Nephron progenitor cell (in vitro differentiated cells): ENCODE measurements at regions not wholly inside any gene's neighbourhood (a gene's known extent, or its start where the extent isn't known, plus 50 kb on each side); places are given as distances from the start of the nearest gene placed in this dataset.

ENCODE experiments used
- DNase-seq: peaks from one replicate; pipeline ENCODE4 v3.0.0; 2021
- H3K27ac Mint-ChIP-seq: 2 replicates; pipeline ENCODE4 v1.8.0; 2021; ENCODE audit warnings: mild to moderate bottlenecking, moderate library complexity, mixed read lengths
- H3K27me3 Mint-ChIP-seq: 2 replicates; pipeline ENCODE4 v1.8.0; 2021; ENCODE audit warnings: mild to moderate bottlenecking, low read depth, mixed read lengths; ENCODE audit not compliant: poor library complexity
- H3K36me3 Mint-ChIP-seq: 2 replicates; pipeline ENCODE4 v1.8.0; 2021; ENCODE audit warnings: low read depth, mixed read lengths
- H3K4me1 Mint-ChIP-seq: 2 replicates; pipeline ENCODE4 v1.8.0; 2021; ENCODE audit warnings: mixed read lengths
- H3K4me3 Mint-ChIP-seq: 2 replicates; pipeline ENCODE4 v1.8.0; 2021; ENCODE audit warnings: mild to moderate bottlenecking, moderate library complexity, mixed read lengths
- H3K9me3 Mint-ChIP-seq: 2 replicates; pipeline ENCODE4 v1.8.0; 2021; ENCODE audit warnings: mild to moderate bottlenecking, moderate library complexity, mixed read lengths
- TF ChIP-seq, protein P1 (sequence below): fragments of 200-600 bp; sonication (generic); IDR thresholded peaks from 2 replicates; pipeline ENCODE4 v1.5.0; 2021; ENCODE audit warnings: antibody characterized with exemption

DNA sequence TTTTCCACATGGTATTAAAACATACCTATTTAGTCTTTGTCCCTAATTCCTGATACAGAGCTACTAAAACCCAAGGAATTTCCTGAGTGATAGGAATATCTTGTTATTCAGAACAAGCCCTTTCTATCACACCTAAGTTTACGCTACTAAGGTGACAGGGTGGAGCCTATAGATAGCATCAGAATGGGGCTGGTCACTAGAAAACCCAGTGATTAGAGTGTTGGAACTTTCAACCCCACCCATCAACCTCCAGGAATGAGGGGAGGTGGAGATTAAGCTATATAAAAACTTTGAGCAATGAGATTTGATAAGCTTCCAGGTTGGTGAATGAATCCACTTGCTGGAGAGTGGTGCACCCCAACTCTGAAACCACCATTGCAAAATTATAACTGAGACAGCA lies 62.1 kb upstream of the RNU6-1 start:
- no peak for DNase-seq
- TF ChIP-seq, protein P1, sequence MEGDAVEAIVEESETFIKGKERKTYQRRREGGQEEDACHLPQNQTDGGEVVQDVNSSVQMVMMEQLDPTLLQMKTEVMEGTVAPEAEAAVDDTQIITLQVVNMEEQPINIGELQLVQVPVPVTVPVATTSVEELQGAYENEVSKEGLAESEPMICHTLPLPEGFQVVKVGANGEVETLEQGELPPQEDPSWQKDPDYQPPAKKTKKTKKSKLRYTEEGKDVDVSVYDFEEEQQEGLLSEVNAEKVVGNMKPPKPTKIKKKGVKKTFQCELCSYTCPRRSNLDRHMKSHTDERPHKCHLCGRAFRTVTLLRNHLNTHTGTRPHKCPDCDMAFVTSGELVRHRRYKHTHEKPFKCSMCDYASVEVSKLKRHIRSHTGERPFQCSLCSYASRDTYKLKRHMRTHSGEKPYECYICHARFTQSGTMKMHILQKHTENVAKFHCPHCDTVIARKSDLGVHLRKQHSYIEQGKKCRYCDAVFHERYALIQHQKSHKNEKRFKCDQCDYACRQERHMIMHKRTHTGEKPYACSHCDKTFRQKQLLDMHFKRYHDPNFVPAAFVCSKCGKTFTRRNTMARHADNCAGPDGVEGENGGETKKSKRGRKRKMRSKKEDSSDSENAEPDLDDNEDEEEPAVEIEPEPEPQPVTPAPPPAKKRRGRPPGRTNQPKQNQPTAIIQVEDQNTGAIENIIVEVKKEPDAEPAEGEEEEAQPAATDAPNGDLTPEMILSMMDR: no peak
- Mint-ChIP-seq H3K4me3 (no peak overlapping the region), H3K27me3 (peaks cover 4% of the 10 kb centered on the region), H3K4me1 (peaks cover 22% of the 10 kb centered on the region), H3K36me3 (peaks cover 32% of the 10 kb centered on the region), H3K9me3 (peaks cover 36% of the 10 kb centered on the region), H3K27ac (no peak overlapping the region)

DNA sequence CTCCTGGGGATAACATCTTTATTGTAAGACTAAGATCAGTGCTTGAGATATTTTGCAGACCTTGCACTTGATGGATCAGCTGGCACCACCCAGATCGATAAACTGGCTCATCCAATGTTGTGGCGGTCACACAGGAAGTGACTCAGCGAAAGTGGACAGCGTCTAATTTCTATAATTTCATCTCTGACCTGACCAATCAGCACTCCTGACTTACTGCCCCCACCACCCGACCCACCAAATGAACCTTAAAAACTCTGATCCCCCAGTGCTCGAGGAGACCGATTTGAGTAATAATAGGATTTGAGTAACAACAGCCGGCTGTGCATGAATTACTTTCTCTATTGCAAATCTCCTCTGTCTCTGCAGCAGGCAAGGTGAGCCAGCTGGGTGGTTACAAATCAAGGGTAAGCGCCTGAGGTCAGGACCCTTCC lies 62.7 kb upstream of the RNU6-1 start:
- DNase-seq: no peak
- no peak overlapping the region for H3K4me3 Mint-ChIP-seq
- TF ChIP-seq, protein P1: no peak
- peaks cover 22% of the 10 kb centered on the region for H3K4me1 Mint-ChIP-seq
- H3K9me3 Mint-ChIP-seq: peaks cover 36% of the 10 kb centered on the region
- peaks cover 32% of the 10 kb centered on the region for H3K36me3 Mint-ChIP-seq
- H3K27me3 Mint-ChIP-seq: peaks cover 4% of the 10 kb centered on the region
- H3K27ac Mint-ChIP-seq: no peak overlapping the region

- DNase-seq: no peak
- no peak overlapping the region for H3K27ac Mint-ChIP-seq
- H3K9me3 Mint-ChIP-seq: peaks cover 36% of the 10 kb centered on the region
- peaks cover 32% of the 10 kb centered on the region for H3K36me3 Mint-ChIP-seq
- H3K27me3 Mint-ChIP-seq: peaks cover 4% of the 10 kb centered on the region
- TF ChIP-seq, protein P1: no peak
- peaks cover 22% of the 10 kb centered on the region for H3K4me1 Mint-ChIP-seq
- H3K4me3 Mint-ChIP-seq: no peak overlapping the region
These were observed 63.9 kb upstream of the RNU6-1 start for GRCh38 chr15:67903708-67904107.

DNA sequence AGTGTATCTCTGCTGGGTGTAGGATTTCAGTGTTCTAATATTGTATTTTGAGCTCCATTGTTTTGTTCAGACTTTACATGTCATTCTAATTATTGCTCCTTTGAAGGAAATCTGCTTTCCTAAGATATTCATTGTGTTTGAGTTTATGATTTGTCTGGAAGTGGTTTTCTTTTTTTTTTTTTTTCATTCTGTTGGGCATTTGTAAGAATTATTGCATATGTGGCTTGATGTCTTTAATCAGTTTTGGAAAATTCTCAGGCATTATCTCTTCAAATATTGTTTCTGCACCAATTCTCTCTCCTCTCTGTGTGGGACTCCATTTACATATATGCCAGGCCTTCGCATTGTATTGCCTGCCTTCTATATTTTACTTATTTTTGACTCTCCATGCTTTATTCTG lies 65.8 kb upstream of the RNU6-1 start:
- peaks cover 22% of the 10 kb centered on the region for H3K4me1 Mint-ChIP-seq
- H3K36me3 Mint-ChIP-seq: peaks cover 32% of the 10 kb centered on the region
- TF ChIP-seq, protein P1: no peak
- H3K9me3 Mint-ChIP-seq: peaks cover 44% of the 10 kb centered on the region
- DNase-seq: no peak
- H3K4me3 Mint-ChIP-seq: no peak overlapping the region
- no peak overlapping the region for H3K27ac Mint-ChIP-seq
- peaks cover 4% of the 10 kb centered on the region for H3K27me3 Mint-ChIP-seq

GRCh38 chr15:67906382-67906781 lies 66.5 kb upstream of the RNU6-1 start:
- TF ChIP-seq, protein P1: no peak
- H3K9me3 Mint-ChIP-seq: peaks cover 50% of the 10 kb centered on the region
- H3K27ac Mint-ChIP-seq: no peak overlapping the region
- peaks cover 22% of the 10 kb centered on the region for H3K4me1 Mint-ChIP-seq
- peaks cover 10% of the 10 kb centered on the region for H3K27me3 Mint-ChIP-seq
- peaks cover 32% of the 10 kb centered on the region for H3K36me3 Mint-ChIP-seq
- H3K4me3 Mint-ChIP-seq: no peak overlapping the region
- no peak for DNase-seq

DNA sequence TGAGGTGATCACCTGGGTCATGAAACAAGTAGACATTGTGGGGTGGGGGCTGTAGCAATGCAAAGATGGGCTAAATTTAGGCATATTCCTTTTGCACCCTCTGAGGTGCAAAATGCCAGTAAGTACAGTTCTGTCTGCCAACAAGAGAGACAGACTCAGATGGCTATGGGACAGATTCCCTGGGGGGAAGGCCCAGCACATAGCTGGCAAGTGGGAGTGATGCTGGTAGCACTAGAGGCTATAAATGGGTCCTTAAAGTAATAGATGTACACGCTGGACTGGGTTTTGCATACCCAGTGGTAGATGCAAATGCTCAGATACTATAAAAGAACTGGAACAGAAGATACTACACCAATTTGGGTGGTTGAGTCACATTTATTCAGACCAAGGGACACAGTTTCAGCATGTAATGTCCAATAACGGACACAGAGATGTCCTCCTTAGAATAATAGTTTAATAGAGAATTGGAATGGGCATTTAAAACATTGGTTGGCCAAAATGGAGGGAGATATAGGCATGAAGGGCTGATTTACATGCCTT lies 67.4 kb upstream of the RNU6-1 start:
- Mint-ChIP-seq H3K27me3 (peaks cover 15% of the 10 kb centered on the region), H3K9me3 (peaks cover 57% of the 10 kb centered on the region), H3K27ac (no peak overlapping the region), H3K36me3 (peaks cover 36% of the 10 kb centered on the region), H3K4me3 (no peak overlapping the region), H3K4me1 (peaks cover 22% of the 10 kb centered on the region)
- no peak for DNase-seq
- TF ChIP-seq, protein P1: no peak
